NB4 (cell line): ENCODE measurements at regions not wholly inside any gene's neighbourhood (a gene's known extent, or its start where the extent isn't known, plus 50 kb on each side); places are given as distances from the start of the nearest gene placed in this dataset.

ENCODE experiments used
- POLR2A ChIP-seq: IDR thresholded peaks from 2 replicates; pipeline ENCODE4 v1.6.1; 2011; ENCODE audit warnings: mild to moderate bottlenecking; ENCODE audit not compliant: insufficient read length; ENCODE audit errors: extremely low read depth
- TF ChIP-seq, protein P1 (sequence below): IDR thresholded peaks from one replicate; pipeline ENCODE4 v1.5.1; 2012; ENCODE audit warnings: low read depth, low read length
- TF ChIP-seq, protein P2 (sequence below): IDR thresholded peaks from 2 replicates; pipeline ENCODE4 v1.6.1; 2011; ENCODE audit warnings: low read depth, low read length

DNA sequence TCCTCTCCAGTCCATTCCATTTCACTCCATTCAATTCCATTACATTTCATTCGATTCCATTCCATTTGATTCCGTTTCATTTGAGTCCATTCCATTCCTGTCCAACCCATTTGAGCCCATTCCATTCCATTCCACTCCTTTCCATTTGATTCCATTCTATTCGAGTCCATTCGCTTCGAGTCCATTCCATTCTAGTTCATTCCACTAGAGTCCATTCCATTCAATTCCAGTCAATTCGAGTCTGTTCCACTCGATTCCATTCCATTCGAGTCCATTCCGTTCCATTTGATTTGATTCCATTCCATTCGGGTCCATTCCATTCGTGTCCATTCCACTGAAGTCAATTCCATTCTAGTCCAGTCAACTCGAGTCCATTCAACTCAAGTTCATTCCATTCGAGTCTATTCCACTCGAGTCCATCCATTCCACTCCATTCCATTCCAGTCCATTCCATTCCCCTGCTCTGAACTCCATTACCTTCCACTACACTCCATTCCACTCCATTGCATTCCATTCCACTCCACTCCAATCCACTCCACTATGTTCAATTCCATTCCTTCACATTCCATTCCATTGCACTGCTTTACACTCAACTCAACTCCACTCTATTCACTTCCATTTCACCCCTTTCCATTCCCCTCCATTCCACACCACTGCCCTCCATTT, 2569.4 kb upstream of the TPTE start:
- no peak for TF ChIP-seq POLR2A
- TF ChIP-seq, protein P1, sequence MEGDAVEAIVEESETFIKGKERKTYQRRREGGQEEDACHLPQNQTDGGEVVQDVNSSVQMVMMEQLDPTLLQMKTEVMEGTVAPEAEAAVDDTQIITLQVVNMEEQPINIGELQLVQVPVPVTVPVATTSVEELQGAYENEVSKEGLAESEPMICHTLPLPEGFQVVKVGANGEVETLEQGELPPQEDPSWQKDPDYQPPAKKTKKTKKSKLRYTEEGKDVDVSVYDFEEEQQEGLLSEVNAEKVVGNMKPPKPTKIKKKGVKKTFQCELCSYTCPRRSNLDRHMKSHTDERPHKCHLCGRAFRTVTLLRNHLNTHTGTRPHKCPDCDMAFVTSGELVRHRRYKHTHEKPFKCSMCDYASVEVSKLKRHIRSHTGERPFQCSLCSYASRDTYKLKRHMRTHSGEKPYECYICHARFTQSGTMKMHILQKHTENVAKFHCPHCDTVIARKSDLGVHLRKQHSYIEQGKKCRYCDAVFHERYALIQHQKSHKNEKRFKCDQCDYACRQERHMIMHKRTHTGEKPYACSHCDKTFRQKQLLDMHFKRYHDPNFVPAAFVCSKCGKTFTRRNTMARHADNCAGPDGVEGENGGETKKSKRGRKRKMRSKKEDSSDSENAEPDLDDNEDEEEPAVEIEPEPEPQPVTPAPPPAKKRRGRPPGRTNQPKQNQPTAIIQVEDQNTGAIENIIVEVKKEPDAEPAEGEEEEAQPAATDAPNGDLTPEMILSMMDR: no peak
- TF ChIP-seq, protein P2, sequence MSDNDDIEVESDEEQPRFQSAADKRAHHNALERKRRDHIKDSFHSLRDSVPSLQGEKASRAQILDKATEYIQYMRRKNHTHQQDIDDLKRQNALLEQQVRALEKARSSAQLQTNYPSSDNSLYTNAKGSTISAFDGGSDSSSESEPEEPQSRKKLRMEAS: no peak
